Posterior vena cava (tissue), 2 donors: ENCODE measurements at regions not wholly inside any gene's neighbourhood (a gene's known extent, or its start where the extent isn't known, plus 50 kb on each side); places are given as distances from the start of the nearest gene placed in this dataset.

Source experiments
- DNase-seq: peaks from one replicate; pipeline ENCODE4 v3.0.0-alpha.2; 2020; ENCODE audit warnings: low spot score
- intact Hi-C, 2 donors: fragments of 100-400 bp; cut with DNase I; formaldehyde crosslinking; loops; one replicate each; pipeline versions ENCODE4 v1.14.1 to v1.14.2; 2022 to 2023
- donor health status: DM: yes; HTN: yes; CAD: no.
- donor health status: DM: yes; HTN: yes; CAD: no.

DNA sequence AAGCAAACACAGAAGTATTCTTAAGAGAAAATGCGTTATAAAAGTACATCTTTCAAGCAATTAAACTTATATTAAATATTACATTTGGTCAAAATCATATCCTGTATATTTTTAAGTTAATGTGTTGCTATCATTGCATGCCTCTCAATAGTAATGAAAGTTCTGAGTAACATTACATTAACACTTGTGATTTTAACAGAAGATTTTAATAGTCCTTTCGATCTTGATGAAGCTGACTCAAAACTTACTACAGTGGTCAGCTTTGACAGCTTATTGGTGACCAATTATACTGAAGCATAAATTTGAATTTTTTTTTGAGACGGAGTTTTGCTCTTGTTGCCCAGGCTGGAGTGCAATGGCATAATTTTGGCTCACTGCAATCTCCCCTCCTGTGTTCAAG lies 303.3 kb downstream of the GALR1 start:
- DNase-seq = no peak
- intact Hi-C loops = no loop called here

DNA sequence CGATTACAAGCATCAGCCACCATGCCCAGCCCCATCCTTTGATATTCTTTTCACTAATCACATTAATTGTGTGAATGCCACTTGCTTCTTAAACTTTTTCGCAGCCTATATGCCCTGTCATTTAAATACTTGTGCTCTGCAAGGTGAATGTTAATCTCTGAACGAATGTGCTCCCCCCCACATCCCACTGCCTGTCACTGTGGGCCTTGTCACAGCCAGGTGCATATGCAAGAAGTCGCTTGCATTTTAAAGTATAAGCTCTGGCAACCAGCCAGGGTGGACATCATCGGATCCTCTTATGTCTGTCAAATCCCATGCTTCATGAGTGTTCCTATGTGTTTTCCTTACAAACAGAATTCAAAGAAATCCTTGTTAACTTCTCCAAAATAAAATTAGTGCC lies 304.4 kb downstream of the GALR1 start:
- intact Hi-C loops = no loop called here
- no peak for DNase-seq

DNA sequence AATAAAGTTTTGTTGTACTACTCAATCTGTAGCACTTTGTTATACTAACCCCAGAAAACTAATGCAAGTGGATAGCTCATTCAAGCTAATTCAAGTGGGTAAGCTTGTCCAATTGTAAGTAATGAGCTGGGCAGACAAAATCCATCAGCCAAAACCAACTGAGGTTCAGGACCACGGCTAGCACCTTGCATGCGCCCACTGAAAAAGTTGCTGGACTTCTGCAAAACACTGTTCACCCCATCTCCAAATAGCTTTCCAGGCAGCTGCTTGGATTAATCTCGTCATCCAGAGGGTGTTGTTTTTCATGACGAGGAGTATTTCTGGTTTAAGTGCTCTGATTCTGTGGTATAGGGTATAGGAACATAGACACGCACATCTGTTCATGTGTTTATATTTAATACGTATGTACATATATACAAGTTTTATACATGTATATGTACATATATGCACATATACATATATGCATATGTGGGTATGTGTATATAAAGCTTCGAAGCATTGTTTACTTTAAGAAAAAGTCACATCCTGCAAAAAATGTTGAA lies 307.5 kb downstream of the GALR1 start:
- intact Hi-C loops = no loop called here
- DNase-seq = no peak

DNA sequence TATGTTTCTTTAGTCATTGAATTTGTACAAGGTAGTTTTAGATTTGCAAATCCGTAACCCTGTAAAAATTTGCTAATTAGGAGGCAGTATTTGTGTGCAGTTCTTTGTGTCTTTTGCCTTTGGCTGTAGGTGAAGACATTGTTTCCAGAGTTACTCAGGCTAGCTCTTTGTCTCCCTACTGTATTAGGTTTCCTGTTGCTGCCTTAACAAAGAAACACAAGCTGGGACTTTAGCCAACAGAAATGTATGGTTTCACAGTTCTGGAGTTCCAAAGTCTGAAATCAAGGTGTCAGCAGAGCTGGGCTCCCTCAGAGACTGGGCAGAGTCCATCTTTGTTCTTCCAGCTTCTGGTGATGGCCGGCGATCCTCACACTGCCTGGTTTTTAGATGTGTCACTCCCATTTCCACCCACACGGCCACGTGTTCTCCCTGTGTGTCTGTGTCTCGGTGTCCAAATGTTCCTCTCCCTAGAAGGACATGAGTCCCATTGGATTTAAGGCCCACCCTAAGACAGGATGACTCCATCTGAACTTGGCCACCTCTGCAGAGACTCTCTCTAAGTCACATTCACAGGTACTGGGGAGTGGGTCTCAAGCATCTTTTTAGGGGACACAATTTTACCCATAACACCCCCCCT lies 309.7 kb downstream of the GALR1 start:
- no peak for DNase-seq
- intact Hi-C loops = no loop called here

DNA sequence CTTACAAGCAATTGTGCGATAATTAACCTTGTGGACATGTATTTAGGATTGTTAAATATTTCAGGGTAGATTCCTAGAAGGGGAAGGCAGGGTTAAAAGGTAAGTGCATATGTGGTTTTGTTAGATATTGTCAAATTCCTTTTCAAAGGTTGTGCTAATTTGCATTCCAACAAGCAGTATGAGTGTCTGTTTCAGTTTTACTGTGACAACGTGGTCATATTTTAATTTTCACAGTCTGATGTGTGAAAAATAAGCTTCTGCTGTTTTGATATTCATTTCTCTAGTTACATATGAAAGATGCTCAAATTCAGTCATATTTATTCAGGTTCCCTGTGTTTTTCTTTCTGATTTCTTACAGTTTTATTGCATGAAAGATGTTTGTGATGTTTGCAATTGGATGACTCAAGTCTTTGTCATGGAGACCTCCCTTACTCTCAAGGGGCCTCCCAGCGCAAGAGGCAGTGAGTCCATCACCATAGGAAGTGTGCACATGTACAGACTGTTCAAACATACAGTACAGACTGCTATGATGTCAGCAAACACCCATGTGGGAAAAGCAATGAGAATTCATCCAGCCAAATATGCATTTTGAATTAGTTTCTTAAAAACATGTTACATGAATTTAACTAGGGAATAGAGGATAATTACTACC lies 310.8 kb downstream of the GALR1 start:
- DNase-seq = no peak
- intact Hi-C loops = no loop called here

DNA sequence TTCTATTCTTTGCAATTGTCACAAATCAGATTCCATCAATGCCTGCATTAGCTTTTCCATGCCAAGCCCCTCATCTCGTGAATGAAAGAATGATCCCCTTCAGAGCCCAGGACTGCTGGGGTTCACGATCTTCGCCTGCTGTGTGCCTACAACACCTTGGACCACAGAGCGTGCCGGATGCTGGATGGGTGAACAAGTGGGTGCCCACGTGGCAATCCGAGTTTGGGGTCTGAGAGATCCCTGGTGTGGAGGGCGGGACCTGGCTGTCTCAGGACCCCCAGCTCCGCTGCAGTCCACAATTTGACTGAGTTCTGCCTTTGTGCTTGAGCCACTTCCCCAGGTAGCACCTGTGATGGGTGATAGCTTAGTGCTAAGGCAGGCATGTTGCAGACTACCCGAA lies 317.0 kb downstream of the GALR1 start:
- no peak for DNase-seq
- intact Hi-C loops = no loop called here

DNA sequence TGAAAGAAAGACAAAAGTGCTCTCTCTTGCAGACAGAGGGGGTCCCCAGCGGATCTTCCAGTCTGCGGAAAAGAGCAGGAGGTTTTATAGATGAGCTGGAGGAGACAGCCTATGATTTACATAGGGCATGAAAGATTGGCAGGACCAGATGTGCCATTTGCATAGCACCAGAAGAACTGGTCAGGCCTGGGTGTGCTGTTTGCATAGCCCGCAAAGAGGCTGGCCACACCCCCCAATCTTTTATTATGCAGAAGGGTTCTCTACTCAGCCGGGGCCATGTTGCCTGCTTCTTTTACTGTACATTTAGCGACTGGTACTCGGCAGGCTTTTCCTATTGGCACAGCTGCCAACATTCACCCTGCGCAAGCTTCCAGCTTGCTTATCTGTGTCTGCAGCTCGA lies 317.6 kb downstream of the GALR1 start:
- DNase-seq = no peak
- intact Hi-C loops = no loop called here

DNA sequence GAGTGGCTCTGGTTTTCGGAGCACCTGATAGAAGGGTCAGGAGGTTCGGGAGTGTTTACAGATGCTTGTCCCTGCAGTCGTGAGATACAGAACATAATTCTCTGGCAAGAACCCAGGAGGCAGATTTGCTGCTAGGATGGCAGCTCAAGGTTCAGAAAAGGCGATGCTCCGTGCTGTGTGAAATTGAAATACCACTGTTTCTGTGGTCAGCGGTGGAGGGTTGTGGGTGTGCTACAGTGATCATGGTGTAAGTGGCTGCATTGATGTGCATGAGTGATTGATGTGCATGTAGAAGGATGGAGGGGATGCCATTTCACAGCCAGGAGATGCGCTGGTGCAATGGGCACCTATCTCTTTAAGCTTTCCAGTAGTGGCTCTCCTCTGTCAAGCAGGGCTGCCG lies 322.1 kb downstream of the GALR1 start:
- intact Hi-C loops = no loop called here
- DNase-seq = no peak

DNA sequence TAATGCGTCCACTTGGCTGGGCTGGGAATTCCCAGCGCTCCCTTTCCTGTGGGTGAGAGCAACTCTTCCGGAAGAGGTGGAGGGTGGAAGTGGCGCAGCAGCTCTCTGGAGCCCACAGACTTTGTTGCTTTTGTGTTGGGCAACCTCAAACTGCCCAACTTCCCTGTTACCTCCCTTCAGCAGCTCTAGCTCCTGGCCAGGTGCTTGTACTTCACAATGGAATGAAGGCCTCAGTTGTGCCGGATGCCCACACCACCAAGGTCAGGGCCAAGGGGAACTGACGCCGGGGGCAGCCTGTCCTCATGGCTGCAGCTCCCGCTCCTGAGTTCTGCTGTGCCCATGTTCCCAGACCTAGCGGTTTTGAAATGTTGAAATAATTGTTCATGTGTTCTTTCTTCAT lies 322.9 kb downstream of the GALR1 start:
- DNase-seq = no peak
- intact Hi-C loops = no loop called here

DNA sequence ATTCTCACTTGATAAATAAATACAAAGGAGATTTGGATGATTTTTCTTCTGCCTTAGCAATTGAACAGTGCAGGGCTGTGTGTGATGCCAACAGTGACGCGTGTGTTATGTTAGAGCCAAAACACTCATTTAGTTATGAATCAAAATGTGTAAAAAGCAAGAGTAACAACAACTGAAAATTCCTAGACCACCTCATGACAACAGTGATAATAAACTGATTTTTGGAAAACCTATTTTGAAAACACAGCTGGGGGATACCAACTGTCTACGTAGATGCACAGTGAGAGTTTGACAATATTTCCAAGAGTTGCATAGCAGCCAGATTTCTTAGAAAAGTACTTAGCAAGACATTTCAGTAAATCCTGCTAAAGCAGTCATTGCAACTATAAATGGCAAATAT lies 323.9 kb downstream of the GALR1 start:
- DNase-seq = no peak
- intact Hi-C loops = no loop called here

DNA sequence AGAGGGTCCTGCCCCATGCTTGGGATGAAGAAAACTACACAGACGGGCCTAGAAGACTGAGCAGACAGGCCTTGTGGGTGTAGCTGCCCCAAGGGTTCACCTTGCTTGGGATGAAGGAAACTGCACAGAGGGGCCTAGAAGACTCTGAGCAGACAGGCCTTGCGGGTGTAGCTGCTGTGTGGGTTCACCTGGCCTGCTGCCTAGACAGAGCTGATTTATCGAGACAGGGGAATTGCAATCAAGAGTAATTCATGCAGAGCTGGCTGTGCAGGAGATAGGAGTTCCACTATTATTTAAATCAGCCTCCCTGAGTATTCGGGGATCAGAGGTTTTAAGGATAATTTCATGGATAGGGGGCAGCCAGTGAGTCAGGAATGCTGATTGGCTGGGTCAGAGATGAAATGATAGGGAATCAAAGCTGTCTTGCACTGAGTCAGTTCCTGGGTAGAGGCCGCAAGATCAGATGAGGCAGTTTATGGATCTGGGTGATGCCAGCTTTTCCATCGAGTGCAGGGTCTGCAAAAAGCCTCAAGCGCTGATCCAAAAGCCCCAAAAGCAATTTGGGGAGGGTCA lies 341.4 kb downstream of the GALR1 start:
- no peak for DNase-seq
- intact Hi-C loops = no loop called here

DNA sequence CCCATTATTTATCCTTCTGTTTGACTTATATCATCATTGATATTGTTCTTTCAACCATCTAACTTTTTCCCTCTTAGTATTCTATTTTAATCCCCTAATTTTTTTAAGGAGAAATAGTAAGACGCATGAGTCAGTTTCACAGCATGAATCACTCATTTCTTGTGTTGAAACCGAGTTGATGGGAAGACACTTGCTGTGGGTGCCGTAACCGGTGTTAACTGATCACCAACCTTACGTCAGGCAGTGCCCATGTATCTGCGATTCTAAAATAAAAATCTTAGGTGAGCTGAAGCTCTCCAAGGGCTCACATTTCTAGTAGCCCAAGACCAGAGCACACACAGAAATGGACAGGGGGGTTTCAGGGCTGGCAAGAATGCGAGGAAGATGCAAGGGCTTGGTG lies 348.1 kb downstream of the GALR1 start:
- intact Hi-C loops = no loop called here
- DNase-seq = no peak

DNA sequence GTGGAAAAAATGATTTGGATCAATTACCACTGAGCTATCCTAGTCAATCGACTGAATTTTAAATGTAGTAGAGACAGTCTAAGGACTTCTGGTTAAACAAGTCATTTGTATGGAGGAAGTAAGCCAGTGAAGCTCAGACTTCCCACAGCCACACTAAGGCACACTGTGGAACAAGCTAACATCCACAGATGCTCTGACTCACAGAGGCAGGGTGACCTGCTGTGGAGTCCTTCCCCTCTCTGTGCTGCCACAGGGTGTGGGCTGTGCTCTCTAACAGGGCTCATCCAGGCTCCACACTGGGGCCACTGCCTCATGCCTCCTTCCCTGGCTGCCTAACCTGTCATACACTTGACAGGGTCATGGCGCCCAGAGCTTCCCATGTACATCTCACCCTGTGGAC lies 351.0 kb downstream of the GALR1 start:
- no peak for DNase-seq
- intact Hi-C loops = no loop called here

DNA sequence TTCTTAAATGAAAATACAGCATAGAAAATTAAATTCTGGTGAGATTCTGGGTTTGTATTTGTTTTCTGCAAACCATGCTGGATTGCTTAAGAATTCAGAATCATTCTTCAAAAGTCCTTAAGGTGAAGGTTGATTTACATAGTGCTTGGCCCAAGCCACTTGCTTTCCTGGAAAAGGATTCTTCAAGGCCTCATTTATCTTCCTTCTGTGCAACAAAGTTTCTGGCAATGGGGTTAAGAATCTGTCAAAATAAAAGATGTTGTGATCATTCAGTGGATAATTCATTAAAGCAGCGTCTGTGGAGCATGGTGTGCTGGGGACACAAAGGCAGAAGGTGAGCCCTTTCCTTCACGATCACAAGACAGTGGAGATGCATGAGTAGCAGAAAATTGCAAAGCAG lies 351.9 kb downstream of the GALR1 start:
- no peak for DNase-seq
- intact Hi-C loops = no loop called here

DNA sequence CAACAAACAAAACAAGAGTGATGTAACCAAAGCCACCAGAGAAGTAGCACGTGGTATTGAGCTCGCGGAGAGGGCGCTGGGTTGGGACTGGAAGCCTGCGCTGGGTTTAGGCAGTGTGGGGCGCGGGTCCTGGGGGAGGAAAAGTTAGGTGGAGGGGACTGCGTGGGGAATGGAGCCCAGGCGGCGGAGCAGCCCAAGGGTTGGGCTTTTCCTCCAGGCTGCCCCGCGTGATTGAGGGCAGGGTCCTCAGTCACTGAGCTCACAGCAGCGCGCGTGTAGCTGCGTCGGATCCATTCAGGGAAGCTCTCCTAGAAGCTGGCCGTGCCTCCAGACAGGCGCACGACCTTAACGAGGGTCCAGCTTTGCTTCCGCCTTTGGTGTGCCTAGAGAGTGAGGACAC lies 357.4 kb downstream of the GALR1 start:
- no peak for DNase-seq
- intact Hi-C loops = no loop called here

DNA sequence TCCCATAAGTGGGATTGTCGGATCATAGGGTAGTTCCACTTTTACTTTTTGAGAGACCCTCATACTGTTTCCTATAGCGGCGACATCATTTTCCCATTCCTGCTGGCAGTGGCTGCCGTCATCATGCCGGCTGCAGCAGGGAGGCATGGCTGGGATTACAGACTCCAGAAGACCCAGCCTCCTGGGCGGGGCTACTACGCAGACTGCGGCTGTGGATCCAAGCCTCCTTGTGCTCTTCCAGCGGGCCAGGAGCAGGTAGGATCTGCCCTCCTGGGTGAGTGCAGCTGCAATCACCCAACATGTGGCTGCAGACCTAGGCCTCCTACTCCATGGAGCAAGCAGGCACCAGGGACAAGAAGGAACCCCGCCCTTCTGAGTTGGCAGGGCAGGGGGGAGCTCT lies 359.2 kb downstream of the GALR1 start:
- DNase-seq = no peak
- intact Hi-C loops = no loop called here

DNA sequence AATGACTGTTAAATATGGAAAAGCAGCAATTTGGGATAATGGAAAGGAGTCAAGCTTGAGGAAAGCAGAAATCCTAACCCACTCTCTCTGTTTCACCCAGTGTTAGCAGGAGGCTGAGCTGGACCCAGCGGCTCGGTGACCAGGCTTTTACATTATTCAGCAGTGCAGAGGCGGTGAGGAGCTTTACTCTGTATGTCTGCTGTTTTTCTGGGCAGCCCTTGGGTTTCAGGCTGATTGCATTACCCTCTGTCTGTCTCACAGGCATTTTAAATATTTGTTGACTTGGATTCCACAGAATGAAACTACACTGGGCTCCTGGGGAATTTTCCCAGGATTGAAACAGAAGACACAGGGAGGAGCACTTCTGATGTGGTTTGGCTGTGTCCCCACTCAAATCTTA lies 368.0 kb downstream of the GALR1 start:
- DNase-seq = no peak

DNA sequence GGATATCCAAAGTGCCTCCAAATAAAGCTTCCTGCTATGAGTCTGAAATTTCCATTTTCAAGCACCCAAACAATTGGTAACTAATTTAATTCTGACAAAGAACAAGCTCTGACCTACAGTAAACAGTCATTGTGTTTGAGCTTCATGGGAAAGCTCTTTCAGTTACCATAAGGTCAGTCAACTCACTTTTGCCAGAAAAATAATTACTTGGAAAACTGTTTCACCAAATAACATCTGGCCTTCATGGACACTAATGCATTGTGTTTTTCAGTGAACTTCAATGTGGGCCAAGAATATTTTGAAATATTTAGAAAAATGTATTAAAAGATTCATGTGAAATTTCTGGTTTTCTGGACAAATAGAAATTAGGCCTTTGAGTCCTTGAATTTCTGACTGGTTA lies 369.9 kb downstream of the GALR1 start:
- intact Hi-C loops = no loop called here
- no peak for DNase-seq

More for the DNA sequence above, 368.0 kb downstream of the GALR1 start:
- intact Hi-C loops = no loop called here

DNA sequence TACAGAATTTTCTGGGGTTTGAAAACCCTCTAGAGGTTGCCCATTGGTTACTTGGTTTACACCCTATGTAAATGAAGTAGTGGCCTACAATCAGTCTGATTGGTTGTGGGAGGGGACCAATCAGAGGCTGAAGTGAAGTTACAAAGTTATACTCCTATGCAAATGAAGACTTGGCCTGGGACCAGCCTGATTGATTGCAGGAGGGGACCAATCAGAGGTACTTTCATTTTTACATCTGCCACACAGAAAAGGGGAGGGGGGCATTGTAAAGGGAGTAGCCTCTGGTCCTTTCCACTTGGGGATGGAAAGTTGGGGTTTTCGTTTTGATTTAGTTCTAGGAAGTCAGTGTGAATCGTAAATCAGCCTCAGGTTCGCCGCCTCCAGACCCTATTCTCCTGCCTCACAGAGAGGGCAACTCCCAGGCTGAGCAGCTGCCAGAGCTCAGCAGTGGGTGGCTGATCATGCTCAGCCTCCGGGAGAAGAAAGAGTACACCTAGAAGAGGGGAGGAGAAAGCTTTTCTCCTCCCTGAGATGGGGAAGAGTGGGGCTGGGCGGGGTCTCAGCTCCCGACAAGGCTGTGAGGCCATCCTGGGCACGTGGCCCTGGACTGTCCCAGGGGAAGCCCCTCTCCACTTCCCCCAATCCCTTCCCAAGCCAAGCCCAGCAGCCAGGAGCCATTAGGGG lies 372.5 kb downstream of the GALR1 start:
- DNase-seq = no peak
- intact Hi-C loops = no loop called here

DNA sequence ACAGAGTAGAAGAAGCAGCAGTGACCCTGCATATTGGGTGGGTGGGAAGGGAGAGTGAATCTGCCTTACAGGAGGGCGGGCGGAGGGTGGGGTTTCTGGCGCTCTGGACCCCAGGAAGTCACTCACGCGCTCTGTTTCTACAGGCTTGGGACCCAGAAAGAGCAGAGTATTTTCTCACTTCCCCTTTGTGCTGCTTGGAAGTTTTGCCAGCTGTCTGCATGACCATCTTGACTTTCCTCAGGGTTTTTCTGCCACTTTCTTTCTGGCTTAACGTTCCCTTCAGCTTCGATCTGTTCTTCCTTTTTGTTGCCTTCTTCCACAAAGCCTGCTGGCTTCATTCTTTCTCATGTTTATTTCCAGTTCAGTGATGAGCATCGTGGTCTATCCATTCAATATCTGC lies 383.1 kb downstream of the GALR1 start:
- no peak for DNase-seq
- intact Hi-C loops = no loop called here

DNA sequence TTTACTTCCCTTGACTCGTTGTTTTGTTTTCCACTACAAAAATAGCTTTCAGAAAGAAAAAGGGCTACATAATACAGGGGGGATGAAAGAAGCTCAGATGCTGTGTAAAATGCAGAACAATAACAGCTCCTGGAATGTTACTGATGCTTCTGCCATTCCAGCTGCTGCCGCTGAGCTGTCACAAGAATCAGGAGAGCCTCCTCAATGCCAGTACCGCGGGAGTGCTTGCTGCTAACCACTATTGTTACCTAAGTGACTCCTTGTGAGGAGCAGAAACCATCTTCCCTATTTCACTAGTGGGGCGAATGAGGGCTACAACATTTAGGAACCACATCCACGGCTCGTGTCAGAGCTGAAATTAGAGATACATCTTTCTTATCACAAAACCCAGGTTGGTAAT lies 384.8 kb downstream of the GALR1 start:
- intact Hi-C loops = no loop called here

More for the DNA sequence above, 384.8 kb downstream of the GALR1 start:
- DNase-seq = no peak
